SH-SY5Y (cell line): ENCODE measurements at regions not wholly inside any gene's neighbourhood (a gene's known extent, or its start where the extent isn't known, plus 50 kb on each side); places are given as distances from the start of the nearest gene placed in this dataset.

Experiments used
- GATA2 ChIP-seq: IDR thresholded peaks from 2 replicates; pipeline ENCODE4 v1.6.1; 2011; ENCODE audit warnings: mild to moderate bottlenecking, low read depth, low read length
- GATA3 ChIP-seq: IDR thresholded peaks from 2 replicates; pipeline ENCODE4 v1.6.1; 2011; ENCODE audit warnings: low read depth, mild to moderate bottlenecking, low read length, moderate library complexity

DNA sequence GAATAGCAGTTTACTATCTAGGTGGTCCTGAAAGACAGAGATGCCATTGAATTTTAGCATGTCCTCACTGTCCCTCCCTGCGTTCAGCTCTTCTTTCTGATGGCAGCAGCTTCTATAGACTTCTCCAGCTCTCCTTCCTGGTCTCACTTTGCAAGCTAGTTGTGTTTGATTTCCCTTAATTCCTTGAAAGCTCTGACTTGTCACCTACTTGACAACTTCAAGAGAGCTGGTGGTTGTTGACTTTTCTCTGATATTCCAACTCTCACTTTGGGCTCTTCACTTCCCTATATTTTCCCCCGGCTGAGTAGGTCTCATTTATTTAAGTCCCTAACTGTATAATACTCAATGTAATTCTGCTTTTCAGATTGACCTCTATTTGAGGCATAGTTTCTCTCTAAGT, 1825.0 kb upstream of the RAG2 start:
- TF ChIP-seq GATA2 (no peak), GATA3 (no peak)
